NCI-H446 (cell line): ENCODE measurements at regions not wholly inside any gene's neighbourhood (a gene's known extent, or its start where the extent isn't known, plus 50 kb on each side); places are given as distances from the start of the nearest gene placed in this dataset.
"Not testable (repeated sequence)": the region's sequence is repeated elsewhere in the genome, so short reads cannot be mapped to it uniquely, and the experiment has no call there.

ENCODE experiments used
- DNase-seq, 2 experiments: peaks; one replicate each; lab custom pipeline; 2025; lab: John Stamatoyannopoulos, UW

DNA sequence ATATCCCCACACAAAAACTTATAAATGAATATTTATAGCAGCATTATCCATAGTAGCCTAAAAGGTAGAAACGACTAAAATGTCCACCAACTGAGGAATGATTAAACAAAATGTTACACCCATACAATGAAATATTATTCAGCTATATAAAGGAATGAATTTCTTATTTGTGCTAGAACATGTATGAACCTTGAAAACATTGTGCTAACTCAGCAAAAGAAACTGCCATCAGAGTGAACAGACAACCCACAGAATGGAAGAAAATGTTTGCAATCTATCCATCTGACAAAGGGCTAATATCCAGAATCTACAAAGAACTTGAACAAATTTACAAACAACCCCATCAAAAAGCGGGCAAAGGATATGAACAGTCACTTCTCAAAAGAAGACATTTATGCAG lies 155.3 kb upstream of the DIAPH2 start:
- DNase-seq = not testable (repeated sequence)

DNA sequence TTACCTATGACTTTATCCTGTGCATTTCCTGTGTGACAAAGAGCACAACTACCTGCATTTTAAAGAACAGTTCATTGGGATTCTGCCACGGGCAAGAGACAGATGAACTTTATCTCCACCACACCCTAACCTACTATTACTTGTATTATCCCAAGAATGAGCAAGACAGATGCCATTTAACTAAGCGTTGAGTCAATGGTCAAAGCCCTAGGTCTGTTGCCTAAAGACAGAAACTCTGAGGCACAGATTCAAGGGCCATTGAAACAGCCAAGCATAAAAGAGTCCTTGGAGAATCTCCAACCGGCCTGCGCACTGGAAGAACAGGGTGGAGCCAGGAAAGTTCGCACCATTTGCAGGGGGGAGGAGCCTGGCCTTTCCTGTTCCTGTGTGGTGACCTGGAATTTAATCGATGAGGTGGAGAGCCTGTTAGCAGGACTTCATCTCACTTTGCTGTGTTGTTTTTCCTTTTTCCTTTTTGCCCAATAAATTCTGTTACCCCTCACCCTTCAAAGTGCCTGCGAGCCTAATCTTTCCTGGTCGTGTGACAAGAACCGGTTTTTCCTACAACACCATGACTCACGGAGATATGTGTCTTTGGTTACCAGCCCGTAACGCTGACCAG lies 146.4 kb upstream of the DIAPH2 start:
- DNase-seq = no peak

DNA sequence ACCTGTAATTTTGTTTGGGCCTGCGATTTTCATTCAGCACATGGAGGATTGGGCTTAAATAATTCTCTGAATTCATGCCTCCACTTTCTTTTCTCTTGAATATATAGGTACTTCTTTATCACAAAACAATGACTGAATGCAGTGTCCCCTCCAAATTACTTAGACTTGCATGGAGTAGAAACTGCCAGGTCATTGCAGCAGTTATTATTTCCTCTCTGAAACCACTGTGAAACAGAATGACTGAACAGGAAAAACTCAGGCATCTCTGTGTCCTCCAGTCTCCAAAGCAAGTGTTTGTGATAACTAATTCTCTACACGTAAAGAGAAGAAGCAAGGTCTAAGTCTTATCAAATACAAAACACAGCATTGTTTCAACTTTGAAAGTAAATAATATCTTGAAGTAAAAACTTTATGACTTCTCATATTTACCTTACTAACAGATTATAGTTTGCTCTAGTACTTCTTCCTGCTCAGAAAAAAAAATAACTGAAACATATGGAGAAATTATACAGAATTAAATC lies 144.5 kb upstream of the DIAPH2 start:
- no peak for DNase-seq

DNA sequence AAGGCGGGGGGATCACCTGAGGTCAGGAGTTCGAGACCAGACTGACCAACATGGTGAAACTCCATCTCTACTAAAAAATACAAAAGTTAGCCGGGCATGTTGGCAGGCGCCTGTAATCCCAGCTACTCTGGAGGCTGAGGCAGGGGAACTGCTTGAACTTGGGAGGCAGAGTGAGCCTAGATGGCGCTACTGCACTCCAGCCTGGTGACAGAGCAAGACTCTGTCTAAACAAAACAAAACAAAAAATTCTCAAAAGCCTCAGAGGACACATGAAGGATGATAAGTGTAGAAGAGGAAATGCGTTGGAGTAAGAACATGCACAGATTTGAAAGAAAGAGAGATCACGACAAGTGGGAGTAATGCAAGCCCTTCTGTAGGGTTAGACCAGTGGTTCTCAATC lies 138.4 kb upstream of the DIAPH2 start:
- DNase-seq = not testable (repeated sequence)

DNA sequence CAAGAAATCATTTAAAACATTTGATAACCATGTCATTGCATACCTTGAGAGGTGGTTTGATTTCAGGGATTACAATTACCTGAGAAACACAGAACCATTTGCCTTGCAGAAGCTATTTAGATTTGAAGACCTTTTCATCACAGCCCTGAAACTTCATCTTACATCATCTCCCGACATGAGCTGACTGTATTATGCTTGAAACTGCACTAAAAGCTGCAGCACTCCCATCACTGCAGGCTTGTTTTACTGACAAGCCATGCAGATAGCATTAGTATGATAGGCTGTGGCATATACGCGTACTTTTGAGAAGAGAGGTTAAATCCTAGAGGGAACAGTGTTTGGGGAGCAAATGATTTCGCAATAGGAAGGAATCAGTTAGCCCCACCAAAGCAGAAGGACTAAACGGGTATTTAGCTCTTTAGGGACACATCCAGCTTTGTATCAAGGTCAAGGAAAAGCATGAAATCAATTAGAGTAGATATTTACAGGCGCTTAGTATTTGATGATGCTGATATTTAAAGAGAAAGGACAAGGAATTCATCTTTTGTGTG lies 133.2 kb upstream of the DIAPH2 start:
- no peak for DNase-seq

DNA sequence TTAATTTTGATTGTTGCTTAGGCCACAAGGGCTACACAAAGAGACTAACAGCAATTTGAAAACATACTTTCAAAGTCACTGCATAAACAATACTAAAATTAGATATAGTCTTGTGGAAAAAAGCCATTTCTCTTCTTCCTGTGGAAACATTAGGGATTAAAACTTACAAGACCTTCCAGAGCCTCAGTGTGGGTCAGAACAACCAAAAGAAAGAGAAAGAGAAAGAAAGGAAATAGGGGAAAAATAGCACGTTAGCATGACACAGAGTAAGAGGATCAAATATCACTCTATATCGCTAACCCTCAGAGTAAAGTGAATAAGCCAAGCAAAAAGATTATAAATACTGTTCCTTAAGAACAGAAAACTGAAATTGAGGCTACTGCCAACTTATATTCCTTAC lies 127.8 kb upstream of the DIAPH2 start:
- DNase-seq = no peak

DNA sequence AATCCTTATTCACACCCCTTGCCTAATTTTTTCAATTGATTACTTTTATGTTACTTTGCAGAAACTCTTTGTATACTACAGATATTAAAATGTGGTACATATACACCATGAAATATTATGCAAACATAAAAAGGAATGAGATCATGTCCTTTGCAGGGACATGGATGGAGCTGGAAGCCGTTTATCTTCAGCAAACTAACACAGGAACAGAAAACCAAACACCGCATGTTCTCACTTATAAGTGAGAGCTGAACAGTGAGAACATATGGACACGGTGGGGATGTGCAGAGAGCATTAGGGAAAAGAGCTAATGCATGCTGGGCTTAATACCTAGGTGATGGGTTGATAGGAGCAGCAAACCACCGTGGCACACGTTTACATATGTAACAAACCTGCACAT lies 123.5 kb upstream of the DIAPH2 start:
- DNase-seq = not testable (repeated sequence)

DNA sequence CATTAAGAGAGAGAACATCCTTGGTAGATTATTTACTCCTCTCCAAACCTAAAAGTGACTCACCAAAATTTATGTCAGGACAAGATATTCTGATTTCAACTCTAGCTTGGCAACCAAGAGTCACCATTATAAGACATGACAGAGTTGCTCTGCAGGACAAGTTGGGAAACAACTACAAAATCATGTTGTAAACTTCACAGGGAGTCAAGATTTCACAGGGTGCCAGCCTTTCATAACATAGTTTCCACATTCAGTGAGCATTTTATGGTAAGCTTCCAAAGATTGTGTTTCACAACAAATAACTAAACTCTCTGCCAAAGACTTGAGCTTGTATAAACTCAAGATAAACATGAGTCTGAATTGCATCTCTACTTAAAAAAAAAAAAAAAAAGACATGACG lies 121.0 kb upstream of the DIAPH2 start:
- DNase-seq = no peak

DNA sequence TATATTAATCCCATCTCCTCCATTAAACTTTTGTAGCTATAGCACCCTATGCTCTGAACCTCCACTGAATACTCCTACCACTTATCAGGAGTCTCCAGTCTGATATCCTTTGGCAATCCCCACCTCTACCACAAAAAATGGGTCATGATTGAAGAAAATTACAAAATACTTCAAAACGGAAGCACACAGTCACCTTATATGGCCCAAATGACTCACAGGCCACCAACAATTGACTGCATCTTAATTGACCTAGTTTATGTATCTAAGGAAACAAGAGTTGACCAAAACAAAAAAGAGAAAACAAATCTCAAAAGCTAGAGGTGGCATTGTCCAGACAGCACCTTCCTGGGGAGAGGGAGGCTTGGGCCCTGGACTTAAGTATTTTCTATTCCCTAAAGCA lies 120.0 kb upstream of the DIAPH2 start:
- DNase-seq = no peak

DNA sequence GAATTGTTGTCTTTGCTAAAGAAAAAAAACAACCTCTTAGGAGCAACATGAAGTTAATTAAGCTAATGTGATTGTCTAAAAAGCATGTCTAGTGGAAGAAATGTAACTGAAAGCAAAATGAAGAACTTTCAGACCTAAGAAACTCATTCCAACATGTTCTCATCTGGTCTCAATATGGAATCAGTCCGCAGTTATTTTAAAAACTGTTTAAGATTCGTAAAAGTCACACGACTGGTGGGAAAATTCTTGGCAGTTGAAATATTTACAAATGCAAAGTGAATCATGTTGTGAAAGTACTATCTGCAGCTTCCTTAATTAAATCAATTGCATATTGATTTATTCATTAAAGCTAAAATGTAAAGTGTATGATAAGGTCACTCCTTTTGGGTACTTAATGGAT lies 117.8 kb upstream of the DIAPH2 start:
- no peak for DNase-seq

DNA sequence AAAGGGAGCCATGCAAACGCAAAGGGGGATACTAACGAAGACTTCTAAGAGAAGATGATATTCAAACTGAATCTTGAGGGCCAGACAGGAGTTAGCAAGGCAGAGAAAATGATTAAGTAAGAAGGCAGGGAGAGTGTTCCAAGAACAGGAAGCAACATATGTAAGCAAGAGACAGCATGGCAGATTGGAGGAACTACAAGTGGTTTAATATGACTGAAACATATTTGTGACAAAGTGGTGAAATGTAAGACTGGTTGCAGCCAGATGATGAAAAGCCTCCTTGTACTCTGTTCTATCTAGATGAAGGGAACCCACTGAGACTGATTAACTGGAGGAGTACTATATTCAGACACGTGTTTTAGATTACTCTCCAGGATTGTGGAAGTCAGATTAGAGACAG lies 116.6 kb upstream of the DIAPH2 start:
- no peak for DNase-seq

DNA sequence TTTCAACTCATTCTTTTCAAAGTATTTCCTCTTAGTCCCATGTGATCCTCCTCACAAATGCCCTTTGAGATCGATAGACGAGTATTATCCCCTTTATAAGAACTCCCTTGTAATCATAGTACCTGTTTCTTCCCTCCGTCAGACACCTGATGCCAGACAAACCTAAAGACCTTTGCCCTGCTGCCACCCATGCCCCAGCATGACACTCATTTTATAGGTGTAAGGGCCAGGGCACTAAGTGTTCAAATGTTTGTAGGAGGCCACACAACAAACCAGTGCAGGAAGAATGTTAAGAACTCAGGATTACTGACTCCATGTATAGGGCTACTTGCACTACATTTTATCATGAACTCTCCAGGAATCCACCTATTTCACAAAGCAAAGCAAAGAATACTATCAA lies 115.6 kb upstream of the DIAPH2 start:
- DNase-seq = no peak

DNA sequence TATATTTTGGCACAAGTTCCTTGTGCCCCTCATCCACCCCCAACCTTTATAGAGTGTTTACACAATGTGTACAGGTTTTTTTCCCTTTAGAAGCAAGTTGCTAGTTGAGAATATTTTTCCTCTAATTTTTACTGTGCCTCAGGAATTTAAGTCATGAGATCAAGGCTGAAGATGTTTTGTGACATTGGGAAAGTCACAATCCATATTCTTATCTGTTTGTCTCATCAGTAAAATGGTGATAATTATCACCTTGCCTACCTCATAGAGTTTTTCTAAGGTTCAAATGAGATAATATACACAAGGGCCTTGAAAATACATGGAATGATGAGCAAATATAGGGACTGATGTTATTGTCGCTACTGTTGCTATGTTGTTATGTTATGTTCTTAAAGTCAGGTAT lies 109.6 kb upstream of the DIAPH2 start:
- no peak for DNase-seq

DNA sequence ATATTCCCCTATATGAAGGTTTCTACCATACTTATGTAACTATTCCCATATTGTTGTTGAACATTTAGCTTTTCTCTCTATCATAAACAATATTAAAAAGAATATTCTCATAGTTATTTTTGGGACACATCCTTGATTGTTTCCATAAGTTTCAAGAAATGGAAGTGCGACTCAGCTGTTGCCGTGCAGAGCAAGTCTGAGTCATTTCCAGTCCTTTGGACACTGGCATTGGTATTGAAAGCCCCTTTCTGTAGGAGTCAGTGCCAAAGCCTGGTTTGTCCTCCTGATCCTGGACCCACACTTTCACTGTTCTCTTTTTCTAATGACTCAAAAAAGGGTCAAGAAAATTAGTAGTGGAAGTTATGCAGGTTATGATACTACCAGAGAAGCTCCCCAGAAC lies 108.3 kb upstream of the DIAPH2 start:
- DNase-seq = no peak

DNA sequence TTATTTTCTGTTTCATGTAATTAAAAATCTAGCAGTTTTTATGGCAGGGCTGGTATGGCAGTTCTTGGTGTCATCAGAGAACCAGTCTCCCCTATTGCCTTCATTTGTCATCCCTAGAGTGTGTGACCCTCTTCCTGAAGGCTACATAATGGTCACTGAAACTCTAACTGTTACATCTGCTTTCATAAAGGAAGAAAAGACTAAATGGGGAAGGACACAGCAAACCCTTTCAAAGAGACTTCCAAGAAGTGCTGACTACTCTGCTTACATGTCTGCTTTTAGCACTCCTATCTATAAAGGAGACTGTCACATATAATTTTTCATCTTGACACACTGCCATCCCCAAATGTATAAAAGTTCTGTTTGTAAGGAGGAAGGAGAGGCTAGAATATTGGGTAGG lies 105.9 kb upstream of the DIAPH2 start:
- DNase-seq = no peak

DNA sequence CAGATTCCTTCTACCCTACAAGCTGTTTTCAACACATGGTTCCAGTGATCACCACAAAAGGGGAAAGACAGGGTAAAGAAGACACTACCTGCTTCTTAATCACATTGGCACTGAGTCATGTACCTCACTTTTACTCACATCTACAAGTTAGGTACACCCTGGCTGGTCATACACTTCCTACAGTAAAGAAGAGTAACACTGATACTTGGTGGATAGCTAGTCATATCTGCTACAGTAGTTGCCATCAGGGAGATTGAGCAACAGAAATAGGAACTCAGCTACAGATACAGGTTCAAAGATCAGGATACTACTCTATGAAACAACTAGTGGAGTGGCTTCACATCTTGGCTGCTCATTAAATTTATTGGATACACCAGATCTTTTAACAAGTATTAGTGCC lies 105.4 kb upstream of the DIAPH2 start:
- DNase-seq = no peak

DNA sequence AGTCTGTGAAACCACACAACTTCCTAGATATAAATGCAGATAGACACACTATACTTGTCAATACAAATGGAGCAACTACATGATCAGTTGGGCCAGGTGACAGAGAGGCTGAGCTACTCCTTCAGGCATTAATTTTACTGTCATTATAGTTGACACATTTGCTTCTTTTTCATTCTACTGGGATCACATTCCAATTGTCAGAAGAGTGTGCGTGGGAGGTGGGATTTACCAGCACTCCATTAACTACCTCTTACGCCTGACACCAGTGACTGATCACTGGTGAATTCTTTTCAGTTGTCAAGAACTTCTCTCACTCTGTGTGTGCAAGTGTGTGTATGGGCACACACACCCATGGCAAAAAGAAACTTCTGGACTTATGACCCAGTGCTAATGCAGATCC lies 94.2 kb upstream of the DIAPH2 start:
- no peak for DNase-seq

DNA sequence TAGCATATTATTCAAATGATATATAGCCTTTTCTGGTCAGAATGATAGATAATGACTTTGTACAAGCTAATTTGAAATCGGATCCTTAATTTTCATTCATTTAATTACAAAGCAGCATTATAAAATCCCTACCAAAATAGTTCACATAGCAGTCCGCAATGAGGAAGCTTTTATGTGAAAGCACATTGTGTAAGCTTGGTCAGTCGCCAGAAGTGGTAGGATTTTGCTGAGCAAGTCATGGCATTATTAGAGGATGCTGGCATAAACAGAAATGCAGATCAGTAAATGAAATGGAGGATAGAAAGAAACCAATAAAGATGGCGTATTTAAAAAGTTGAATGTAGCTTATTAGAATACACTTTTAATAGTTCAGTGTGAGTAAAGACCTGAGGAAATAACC lies 93.2 kb upstream of the DIAPH2 start:
- DNase-seq = no peak

DNA sequence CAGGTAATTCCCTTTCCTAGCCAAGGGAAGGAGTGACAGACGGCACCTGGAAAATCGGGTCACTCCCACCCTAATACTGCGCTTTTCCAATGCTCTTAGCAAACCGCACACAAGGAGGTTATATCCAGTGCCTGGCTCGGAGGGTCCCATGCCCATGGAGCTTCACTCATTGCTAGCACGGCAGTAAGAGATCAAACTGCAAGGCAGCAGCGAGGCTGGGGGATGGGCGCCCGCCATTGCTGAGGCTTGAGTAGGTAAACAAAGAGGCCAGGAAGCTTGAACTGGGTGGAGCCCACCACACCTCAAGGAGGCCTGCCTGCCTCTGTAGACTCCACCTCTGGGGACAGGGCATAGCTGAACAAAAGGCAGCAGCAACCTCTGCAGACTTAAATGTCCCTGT lies 86.8 kb upstream of the DIAPH2 start:
- not testable (repeated sequence) for DNase-seq

DNA sequence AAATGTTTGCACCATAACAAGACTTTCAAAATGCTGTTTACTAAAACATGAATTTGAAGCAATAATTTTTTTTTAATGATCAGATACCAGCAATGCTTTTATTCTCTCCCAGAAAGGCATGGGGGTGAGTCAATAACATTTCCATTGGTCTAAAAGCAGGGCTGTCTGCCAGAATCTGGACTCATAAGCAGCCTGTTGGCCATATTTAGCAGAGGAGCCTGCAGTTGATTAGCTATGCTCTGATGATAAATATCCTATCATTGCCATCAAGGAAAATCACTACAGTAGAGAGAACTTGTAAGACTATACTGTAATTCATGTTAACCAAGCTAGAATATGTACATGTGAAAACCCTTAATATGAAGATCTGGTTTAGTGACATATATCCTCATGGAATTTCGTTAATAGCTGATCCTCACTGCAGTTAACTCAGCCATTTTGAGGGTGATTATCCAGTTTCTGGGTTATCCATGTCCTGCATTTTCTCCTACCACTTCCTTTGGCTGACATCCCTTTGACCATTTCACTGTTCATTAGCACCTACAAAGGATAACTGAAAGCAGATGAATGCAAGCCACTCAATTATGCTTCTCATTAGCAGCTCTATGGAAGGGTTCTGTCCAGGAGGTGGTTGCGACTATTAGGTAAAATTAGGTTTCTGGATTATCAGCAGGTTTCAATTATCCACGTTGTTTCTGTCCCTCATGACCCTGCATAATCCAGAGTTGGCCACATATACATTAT lies 72.9 kb upstream of the DIAPH2 start:
- peak in 1 of 2 experiments; percentile 65 for DNase-seq

DNA sequence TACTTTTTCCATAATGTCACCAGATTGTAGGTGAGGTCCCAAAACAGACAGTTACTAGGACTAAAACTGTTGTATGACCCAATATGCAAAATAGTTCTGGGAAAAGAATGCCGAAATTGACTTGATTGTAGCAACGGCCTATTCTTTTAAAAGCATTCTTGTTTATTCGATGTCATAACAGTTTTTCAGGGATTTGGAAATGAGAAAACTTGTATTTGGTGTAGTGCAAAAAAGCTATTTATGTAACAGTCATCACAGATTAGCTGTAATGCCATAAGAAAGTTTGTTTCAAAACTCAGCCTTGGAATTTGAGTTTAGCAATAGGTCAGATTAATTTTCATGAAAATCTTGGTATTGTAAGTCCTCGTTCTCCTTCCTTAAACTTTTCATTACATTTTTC lies 69.2 kb upstream of the DIAPH2 start:
- no peak for DNase-seq

DNA sequence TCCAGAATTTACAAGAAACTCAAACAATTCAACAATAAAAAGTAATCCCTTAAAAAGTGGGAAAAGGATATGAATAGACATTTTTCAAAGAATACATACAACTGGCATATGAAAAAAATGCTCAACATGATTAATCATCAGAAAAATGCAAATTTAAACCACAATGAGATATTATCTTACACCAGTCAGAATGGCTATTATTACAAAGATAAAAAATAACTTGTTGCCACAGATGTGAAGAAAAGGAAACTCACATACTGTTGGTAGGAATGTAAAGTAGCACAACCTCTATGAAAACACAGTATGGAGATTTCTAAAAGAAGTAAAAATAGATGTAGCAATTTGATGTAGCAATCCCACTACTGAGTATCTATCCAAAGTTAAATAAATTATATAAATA lies 65.1 kb upstream of the DIAPH2 start:
- DNase-seq = no peak

DNA sequence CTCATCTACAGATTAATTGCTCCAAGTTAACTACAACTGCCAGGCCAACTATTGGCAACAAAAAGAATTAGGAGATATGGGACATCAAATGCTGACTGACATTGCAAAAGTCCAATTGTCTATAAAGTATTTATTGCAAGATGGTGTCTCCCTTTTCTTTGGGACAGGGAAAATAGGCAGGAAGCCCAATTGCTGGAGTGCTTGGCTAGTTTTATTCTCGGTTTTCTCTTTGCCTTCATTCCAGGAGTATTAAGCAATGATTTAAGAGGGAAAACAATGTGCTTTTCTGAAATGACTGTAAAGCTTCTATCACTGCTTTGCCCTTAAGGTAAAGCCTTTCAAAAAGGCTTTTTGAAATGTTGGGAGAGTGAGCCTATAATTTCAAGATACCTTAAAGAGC lies 62.8 kb upstream of the DIAPH2 start:
- DNase-seq = no peak
